Erythroblast (primary cell): ENCODE measurements at regions not wholly inside any gene's neighbourhood (a gene's known extent, or its start where the extent isn't known, plus 50 kb on each side); places are given as distances from the start of the nearest gene placed in this dataset.

ENCODE experiments used
- GATA1 ChIP-seq: IDR thresholded peaks from 2 replicates; pipeline ENCODE4 v1.6.1; 2011; ENCODE audit warnings: low read depth, mild to moderate bottlenecking, control low read depth, low read length, moderate library complexity
- POLR2A ChIP-seq: IDR thresholded peaks from 2 replicates; pipeline ENCODE4 v1.6.1; 2011; ENCODE audit warnings: mild to moderate bottlenecking, low read length

DNA sequence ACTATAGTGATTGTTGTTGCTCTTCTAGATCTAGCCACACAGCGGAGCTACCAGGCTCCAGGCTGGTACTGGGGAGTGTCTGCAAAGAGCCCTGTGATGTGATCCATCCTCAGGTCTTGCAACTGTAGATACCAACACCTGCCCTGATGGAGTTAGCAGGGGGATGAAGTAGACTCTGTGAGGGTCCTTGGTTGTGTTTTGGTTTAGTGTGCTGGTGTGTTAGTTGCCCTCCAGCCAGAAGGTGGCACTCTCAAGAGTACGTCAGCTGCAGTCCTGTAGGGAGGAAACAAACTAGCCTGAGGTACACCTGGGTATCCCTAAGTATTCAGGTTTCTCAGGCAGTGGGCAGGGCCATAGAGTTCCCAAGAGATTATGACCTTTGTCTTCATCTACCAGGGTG, 81.2 kb upstream of the TMPRSS2 start:
- no peak for TF ChIP-seq POLR2A
- TF ChIP-seq GATA1: no peak
